Thymus (tissue), 11 donors: ENCODE measurements at regions not wholly inside any gene's neighbourhood (a gene's known extent, or its start where the extent isn't known, plus 50 kb on each side); places are given as distances from the start of the nearest gene placed in this dataset.

Source experiments
- DNase-seq, 9 donors: peaks; one replicate each; pipeline ENCODE4 v3.0.0-alpha.2; 2013; ENCODE audit warnings: low spot score in 9 of 9, low read depth in 6 of 9, missing footprints in 1 of 9
- H3K27ac ChIP-seq, 2 donors: one replicate each; pipeline ENCODE4 v1.5.1; 2013; ENCODE audit warnings: control low read depth in 1 of 2, low read depth in 1 of 2, low read length in 1 of 2, mild to moderate bottlenecking in 1 of 2, moderate library complexity in 1 of 2
- H3K27me3 ChIP-seq, 2 donors: one replicate each; pipeline ENCODE4 v1.5.1; 2013; ENCODE audit warnings: low read length in 1 of 2; ENCODE audit not compliant: control insufficient read depth in 2 of 2, insufficient read depth in 1 of 2
- H3K36me3 ChIP-seq, 2 donors: one replicate each; pipeline ENCODE4 v1.5.1; 2013; ENCODE audit warnings: low read length in 1 of 2, mild to moderate bottlenecking in 1 of 2, moderate library complexity in 1 of 2; ENCODE audit not compliant: control insufficient read depth in 2 of 2, insufficient read depth in 2 of 2
- H3K4me1 ChIP-seq, 2 donors: one replicate each; pipeline ENCODE4 v1.5.1; 2013; ENCODE audit warnings: low read length in 2 of 2; ENCODE audit not compliant: control insufficient read depth in 2 of 2, insufficient read depth in 2 of 2
- H3K4me3 ChIP-seq, 2 donors: one replicate each; pipeline ENCODE4 v1.5.1; 2013; ENCODE audit warnings: low read length in 2 of 2, control low read depth in 1 of 2, mild to moderate bottlenecking in 1 of 2
- H3K9me3 ChIP-seq, 2 donors: one replicate each; pipeline ENCODE4 v1.5.1; 2013; ENCODE audit warnings: low read length in 1 of 2, mild to moderate bottlenecking in 1 of 2; ENCODE audit not compliant: control insufficient read depth in 2 of 2, insufficient read depth in 1 of 2
- WGBS: extraction: QIAGEN DNeasy Blood & Tissue Kit; methylation state at CpG from one replicate; pipeline ENCODE4 v1.1.7; 2013; 5-methylcytosine and 5-hydroxymethylcytosine counted together
- donor health status: healthy.

DNA sequence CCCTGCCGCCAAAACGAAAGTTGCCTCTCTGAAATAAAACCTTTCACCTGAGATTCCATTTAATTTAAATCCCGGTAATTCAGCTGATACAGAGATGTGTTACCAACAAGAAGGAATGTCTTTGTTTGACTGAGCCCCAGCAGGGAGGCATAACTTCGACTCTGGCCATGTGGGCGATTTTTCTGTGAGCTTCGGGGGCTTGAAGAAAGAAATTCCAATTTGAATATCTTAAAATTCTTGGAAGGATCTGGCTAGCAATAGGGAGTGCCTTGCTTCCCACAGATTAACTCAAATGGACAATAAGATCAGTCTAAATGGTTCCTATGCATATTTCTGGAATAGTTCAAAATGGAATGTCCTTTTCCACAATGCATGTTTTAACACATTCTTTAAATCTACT lies 252.5 kb upstream of the TMPO start:
- no peaks in the 10 kb centered on the region for H3K9me3 ChIP-seq
- DNase-seq, result no peak
- no peak overlapping the region for H3K27ac ChIP-seq
- no peaks in the 10 kb centered on the region for H3K27me3 ChIP-seq
- 80% methylated on average over 6 of the region's 6 CpGs for WGBS
- H3K36me3 ChIP-seq, result no peaks in the 10 kb centered on the region
- no peak overlapping the region for H3K4me3 ChIP-seq
- H3K4me1 ChIP-seq, result no peaks in the 10 kb centered on the region

DNA sequence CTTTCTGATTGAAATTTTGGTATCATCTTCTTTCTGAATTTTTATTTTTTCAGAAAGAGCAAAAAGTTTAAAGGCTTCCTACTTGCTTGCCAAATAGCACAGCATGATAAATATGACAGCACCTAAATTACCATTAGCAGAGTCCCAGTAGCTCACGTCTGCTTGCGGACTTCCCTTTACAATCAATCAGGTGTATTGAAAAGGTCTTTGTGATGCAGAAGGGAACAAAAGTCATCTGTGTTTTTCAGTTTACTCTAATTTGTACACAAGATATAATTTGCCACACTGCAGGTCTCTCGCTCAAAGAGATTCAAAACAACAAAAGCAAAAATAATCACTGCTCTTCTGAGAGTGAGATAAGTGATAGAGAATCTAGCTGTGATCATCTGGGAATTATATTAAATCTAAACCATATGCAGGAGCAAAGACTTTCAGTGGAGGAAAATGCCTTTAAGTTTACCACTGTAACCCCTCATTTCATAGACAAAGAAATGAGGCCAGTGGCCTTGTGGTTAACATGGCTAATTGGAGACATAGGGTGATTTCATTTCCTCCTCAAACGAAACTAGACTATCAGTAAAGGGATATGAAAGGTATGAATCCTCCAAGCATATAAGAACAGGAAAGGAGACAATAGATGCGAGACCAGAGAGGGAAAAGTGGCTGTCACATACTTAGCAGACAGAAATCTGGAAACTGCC lies 240.8 kb upstream of the TMPO start:
- H3K4me1 ChIP-seq, result no peaks in the 10 kb centered on the region
- H3K4me3 ChIP-seq, result no peak overlapping the region
- H3K27me3 ChIP-seq, result no peaks in the 10 kb centered on the region
- 62% methylated on average over 5 of the region's 5 CpGs for WGBS
- no peak overlapping the region for H3K27ac ChIP-seq
- no peak for DNase-seq
- no peaks in the 10 kb centered on the region for H3K36me3 ChIP-seq
- no peaks in the 10 kb centered on the region for H3K9me3 ChIP-seq

DNA sequence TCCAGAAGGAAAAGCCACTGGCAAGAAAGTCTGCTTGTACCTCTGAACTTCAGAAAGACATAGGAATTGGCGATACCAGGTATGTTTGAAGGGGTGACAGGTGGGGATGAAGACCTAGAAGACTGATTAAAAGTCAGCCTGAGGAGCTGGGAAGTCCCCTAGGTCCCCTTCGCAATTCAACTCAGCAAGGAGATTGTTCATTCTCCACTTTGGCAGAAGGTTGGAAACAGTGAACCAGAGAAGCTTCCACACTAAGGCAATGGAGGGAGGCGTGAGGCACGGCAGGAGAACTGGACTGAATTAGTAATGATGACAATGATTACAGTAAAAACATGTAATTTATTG lies 240.3 kb upstream of the TMPO start:
- H3K4me3 ChIP-seq, result no peak overlapping the region
- 98% methylated on average over 4 of the region's 4 CpGs for WGBS
- H3K9me3 ChIP-seq, result no peaks in the 10 kb centered on the region
- DNase-seq, result no peak
- no peaks in the 10 kb centered on the region for H3K27me3 ChIP-seq
- H3K36me3 ChIP-seq, result no peaks in the 10 kb centered on the region
- no peak overlapping the region for H3K27ac ChIP-seq
- H3K4me1 ChIP-seq, result no peaks in the 10 kb centered on the region

DNA sequence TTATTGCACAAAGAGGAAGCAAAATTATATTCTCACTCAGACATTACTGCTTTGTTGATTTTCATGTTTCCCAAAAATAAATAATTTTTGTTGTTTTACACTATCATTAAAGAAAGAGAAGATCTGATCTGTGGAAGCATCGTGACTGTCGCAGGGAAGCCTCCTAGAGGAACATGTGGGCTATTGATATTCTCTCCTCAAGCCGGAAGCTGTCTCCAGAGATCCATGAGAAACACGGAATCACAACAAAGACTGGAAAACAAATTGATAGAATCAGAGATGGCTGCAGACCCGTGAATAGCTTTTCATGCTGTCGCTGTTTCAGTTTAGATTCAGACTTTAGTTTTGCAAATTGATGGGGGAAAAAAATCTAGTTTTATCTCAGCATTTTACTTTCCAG lies 235.2 kb upstream of the TMPO start:
- no peak overlapping the region for H3K4me3 ChIP-seq
- H3K9me3 ChIP-seq, result no peaks in the 10 kb centered on the region
- no peak overlapping the region for H3K27ac ChIP-seq
- H3K36me3 ChIP-seq, result no peaks in the 10 kb centered on the region
- H3K4me1 ChIP-seq, result no peaks in the 10 kb centered on the region
- 85% methylated on average over 6 of the region's 6 CpGs for WGBS
- DNase-seq, result no peak
- no peaks in the 10 kb centered on the region for H3K27me3 ChIP-seq

DNA sequence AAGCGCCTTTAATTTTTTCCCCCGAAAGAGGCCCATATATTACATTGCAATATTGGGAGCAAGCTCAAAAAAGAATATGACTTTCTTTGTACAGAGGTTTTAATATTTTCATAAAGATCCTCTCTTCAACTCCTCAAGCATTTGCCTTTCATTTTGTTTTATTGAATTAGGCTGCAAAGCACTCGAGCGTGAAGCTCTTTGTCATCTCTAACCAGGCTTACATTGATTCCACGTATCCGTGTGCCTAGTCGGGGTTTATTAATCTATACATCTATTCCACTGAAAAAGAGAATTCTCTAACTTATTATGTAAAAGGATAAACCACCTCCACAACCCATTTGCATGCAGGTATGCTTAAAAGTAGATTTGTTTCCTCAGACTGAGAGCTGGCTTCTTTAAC lies 234.8 kb upstream of the TMPO start:
- no peak overlapping the region for H3K27ac ChIP-seq
- H3K27me3 ChIP-seq, result no peaks in the 10 kb centered on the region
- H3K36me3 ChIP-seq, result no peaks in the 10 kb centered on the region
- WGBS, result 95% methylated on average over 7 of the region's 7 CpGs
- DNase-seq, result no peak
- no peak overlapping the region for H3K4me3 ChIP-seq
- H3K9me3 ChIP-seq, result no peaks in the 10 kb centered on the region
- H3K4me1 ChIP-seq, result no peaks in the 10 kb centered on the region

DNA sequence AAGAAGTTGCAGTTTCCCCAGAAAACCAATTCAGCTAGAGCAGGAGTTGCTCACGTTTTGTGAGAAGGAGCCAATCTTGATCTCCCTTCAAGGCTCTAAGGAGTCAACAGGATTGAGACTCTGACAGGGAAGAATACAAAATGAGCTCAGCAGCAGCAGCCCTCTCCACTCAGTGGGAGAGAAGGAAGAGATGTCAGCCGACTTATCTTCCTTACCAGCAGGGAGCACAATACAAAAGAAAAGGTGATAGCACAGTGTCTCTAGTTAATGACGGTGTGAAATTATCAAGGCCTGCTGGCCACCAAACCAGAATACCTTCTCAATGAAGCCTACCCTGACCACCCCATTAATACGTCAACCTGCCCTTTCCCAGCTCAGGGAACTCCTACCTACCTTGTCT lies 223.6 kb upstream of the TMPO start:
- H3K4me1 ChIP-seq, result no peaks in the 10 kb centered on the region
- H3K27ac ChIP-seq, result no peak overlapping the region
- no peaks in the 10 kb centered on the region for H3K36me3 ChIP-seq
- H3K4me3 ChIP-seq, result no peak overlapping the region
- DNase-seq, result no peak
- 16% methylated on average over 4 of the region's 4 CpGs for WGBS
- no peaks in the 10 kb centered on the region for H3K27me3 ChIP-seq
- H3K9me3 ChIP-seq, result no peaks in the 10 kb centered on the region

DNA sequence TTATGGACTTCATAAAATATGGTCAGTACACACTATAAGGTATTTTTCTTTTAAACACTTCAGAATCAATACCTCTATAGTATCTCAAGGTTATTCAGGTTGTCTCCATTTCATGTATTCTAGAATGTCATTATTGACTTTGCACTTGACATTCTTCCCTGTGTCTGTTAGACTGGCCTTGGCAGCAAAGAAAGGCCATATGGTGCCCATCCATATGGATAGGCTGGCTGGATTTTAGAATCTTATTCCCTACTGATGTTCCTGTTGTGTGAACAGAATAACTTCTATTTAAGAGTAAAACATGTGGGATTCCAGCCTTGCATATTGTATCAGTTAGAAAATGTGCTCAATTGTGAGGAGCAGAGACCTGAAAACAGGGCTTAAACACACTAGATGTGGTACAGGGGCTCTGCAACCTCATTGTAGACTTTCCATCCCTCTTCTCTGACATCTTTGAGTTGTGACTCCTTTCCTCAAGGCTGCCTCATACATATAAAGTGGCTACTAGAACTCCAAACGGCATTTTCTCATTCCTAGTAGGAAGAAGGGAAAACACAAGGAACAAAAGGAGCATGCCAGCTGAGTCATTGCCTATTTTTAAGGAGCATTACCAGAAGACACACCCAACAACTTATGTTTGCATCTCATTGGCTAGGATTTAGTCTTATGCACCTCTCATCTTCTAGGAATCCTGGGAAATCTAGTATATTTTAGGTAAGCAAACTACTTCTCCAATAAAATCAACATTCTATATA lies 221.2 kb upstream of the TMPO start:
- no peak overlapping the region for H3K4me3 ChIP-seq
- no peak for DNase-seq
- no peaks in the 10 kb centered on the region for H3K27me3 ChIP-seq
- H3K27ac ChIP-seq, result no peak overlapping the region
- WGBS, result 78% methylated on average over 1 of the region's 1 CpG
- no peaks in the 10 kb centered on the region for H3K9me3 ChIP-seq
- H3K4me1 ChIP-seq, result no peaks in the 10 kb centered on the region
- H3K36me3 ChIP-seq, result no peaks in the 10 kb centered on the region

DNA sequence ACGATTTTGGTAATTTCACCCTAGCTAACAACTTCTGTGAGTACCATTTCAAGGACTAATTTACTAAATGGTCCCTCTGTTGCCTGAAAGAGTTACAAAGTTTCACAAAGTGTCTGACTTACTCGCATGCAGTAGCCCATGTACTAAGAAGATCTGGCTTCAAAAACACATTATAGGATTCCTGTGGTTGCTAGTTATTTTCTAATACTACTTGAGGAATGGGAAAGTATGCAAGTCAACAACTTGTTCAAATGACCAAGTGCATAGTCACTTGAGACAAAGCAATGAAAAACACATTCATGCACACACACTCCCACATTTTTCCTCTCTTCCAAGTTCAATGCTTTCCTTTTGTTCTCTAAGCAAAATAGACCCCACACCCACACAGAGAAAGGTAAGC lies 219.7 kb upstream of the TMPO start:
- Histone ChIP-seq H3K27ac (no peak overlapping the region), H3K27me3 (no peaks in the 10 kb centered on the region), H3K4me1 (no peaks in the 10 kb centered on the region), H3K9me3 (no peaks in the 10 kb centered on the region), H3K4me3 (no peak overlapping the region), H3K36me3 (no peaks in the 10 kb centered on the region)
- WGBS, result 91% methylated on average over 2 of the region's 2 CpGs
- no peak for DNase-seq

DNA sequence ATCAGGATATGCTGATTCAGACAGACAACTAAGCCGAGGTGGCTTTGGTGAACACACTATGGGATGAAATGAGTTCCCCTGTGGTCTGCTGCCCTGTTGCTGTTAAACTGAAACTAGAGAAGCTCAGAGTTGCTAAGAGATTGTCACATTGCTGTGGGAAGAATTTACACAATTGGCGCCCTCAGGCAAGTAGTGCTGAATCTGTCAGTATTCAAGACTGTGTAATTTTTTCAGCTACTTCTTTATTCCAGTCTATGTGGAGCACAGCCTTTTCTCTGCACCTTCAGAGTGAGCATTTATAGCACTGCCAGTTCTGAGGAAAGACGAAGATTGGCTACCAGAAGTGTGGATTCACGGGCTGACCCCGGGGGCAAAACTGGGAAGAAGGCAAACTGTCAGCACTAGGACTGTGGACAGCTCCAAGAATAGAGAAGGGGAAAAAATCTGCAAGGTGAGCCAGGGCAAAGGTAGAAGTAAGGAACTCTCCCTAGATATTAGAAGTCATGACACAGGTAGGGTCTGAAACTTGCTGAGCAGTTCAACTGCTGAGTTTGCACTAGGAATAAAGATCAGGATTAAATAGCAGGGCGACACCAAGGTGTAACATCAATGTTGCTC lies 218.8 kb upstream of the TMPO start:
- WGBS, result 60% methylated on average over 6 of the region's 6 CpGs
- DNase-seq, result no peak

More for the DNA sequence above, 218.8 kb upstream of the TMPO start:
- H3K4me1 ChIP-seq, result no peaks in the 10 kb centered on the region
- no peaks in the 10 kb centered on the region for H3K36me3 ChIP-seq
- H3K27me3 ChIP-seq, result no peaks in the 10 kb centered on the region
- H3K9me3 ChIP-seq, result no peaks in the 10 kb centered on the region
- H3K27ac ChIP-seq, result no peak overlapping the region
- H3K4me3 ChIP-seq, result no peak overlapping the region
